GOT3 (cell line): ENCODE measurements at regions not wholly inside any gene's neighbourhood (a gene's known extent, or its start where the extent isn't known, plus 50 kb on each side); places are given as distances from the start of the nearest gene placed in this dataset.
A peak's percentile ranks its signal among the peaks of the same experiment; 100 is the strongest.
"Not testable (repeated sequence)": the region's sequence is repeated elsewhere in the genome, so short reads cannot be mapped to it uniquely, and the experiment has no call there.

Source experiments
- DNase-seq: peaks from one replicate; lab custom pipeline; 2025; ENCODE audit warnings: mixed read lengths; lab: John Stamatoyannopoulos, UW

DNA sequence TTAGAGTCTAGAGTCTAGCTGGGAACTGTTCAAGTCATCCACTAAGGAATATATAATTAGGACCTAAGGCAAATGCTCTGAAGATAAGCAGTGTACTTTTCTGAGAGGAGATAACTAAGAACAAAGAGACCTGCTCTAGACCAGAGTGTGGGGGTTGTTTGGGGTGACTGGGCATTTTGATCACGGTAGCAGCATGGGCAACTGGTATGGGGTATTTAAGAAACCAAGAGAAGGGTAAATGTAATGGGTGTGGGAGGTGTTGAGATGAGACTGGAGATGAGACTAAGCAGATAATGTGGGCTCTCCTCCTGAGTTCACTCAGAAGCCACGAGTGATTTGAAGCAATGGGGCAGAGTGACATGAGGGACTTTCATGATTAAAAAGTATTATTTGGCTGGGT is 1082.9 kb downstream of the GATA3 start:
- DNase-seq = no peak

DNA sequence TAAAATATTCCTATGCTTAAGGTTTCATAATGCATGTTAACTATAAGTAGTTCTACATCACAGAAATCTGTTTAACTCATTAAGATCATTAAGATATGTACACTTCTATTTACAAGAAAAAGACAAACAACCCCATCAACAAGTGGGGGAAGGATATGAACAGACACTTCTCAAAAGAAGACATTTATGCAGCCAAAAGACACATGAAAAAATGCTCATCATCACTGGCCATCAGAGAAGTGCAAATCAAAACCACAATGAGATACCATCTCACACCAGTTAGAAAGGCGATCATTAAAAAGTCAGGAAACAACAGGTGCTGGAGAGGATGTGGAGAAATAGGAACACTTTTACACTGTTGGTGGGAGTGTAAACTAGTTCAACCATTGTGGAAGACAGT is 1084.3 kb downstream of the GATA3 start:
- DNase-seq = not testable (repeated sequence)

DNA sequence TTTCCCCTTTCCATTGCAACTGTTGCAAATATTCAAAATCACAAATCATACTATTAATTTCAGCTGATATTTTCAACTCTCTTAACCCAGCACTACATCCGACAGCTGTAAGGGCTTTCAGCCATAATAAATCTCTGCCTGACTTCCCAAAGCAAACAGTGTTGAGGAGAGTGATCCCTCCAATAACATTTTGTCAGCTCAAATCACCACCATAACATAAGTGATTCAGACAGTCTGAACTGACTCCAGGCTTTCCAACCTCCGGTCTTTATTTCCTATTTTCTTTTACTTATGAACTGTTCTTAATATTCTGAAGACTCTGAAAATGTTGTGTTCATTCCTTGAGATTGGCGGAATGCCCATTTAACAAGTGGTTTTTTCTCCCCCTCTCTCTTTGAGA is 1085.9 kb downstream of the GATA3 start:
- no peak for DNase-seq

DNA sequence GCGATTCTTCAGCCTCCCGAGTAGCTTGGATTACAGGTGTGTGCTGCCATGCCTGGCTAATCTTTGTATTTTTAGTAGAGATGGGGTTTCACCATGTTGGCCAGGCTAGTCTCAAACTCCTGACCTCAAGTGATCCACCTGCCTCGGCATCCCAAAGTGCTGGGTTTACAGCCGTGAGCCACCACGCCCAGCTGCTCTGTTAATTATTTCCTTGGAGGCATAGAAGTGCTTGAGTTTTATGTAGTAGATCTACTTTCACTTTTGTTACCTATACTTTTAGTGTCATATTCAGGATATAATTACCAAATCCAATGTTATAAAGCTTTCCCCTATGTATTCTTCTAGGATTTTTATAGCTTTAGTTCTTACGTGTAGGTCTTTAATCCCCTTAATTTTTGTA is 1093.0 kb downstream of the GATA3 start:
- DNase-seq = no peak

- DNase-seq = no peak
These were observed 1094.6 kb downstream of the GATA3 start for GRCh38 chr10:9149134-9149533.

- not testable (repeated sequence) for DNase-seq
These were observed 1098.6 kb downstream of the GATA3 start for GRCh38 chr10:9153057-9153456.

DNA sequence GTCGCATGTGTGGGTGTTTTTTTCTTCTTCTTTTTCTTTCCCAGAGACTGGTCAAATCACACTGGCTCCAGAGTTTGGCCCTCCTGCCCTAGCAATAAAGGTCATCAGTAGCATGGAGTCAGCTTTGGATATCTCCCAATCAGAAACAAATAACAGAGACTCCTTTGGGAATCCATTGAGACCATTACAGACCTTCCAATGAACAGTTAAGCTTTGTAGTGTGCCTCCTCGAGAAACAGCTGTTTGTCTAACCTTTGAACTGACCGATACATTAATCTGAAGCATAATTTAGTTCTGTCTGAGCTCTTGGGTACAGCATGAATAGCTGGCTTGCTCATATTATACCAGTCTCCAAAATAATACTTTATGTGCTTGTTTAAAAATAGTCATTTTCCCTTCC is 1103.2 kb downstream of the GATA3 start:
- DNase-seq = no peak

GRCh38 chr10:9158675-9159074 is 1104.2 kb downstream of the GATA3 start:
- no peak for DNase-seq

- no peak for DNase-seq
These were observed 1105.8 kb downstream of the GATA3 start for GRCh38 chr10:9160275-9160674.

GRCh38 chr10:9163699-9164098 is 1109.2 kb downstream of the GATA3 start:
- DNase-seq = no peak

DNA sequence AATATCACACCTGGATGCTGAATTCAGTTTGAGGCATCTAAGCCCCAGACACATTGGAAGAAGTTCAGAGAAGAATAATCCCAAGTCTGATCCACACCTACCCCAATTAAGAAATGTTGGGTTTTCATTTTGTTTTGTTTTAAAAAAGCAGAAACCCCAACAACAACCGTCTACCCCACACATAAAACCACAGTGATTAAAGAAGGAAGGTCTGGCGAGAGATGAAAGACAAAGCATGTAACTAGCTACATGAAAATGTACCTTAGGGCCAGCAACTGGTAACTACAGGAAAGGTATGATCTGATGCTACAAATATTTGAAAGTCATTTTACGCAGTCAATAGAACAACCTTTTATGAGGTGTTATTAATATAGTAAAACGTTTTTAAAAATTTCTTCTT is 1112.3 kb downstream of the GATA3 start:
- DNase-seq = no peak

- no peak for DNase-seq
These were observed 1117.8 kb downstream of the GATA3 start for GRCh38 chr10:9172276-9172675.

DNA sequence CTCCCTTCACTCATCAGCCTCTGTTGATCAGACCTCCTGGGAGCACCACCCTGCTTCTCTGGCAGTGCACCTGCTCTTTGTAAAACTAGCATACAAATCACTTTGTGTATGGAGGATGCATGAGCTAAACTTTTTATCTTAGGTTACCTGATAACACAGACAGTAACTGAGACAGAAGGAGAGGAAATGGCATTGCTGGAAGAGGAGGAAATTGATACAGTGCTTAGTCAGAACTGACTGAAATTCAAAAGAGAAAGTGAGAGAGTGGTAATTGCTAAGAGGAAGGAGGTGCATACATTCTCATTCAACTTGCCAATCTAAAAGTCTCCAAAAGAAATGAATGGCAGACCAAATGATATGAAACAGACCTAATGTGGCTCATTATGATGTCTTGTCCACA is 1120.7 kb downstream of the GATA3 start:
- DNase-seq = no peak

- not testable (repeated sequence) for DNase-seq
These were observed 1128.9 kb downstream of the GATA3 start for GRCh38 chr10:9183197-9183880.

DNA sequence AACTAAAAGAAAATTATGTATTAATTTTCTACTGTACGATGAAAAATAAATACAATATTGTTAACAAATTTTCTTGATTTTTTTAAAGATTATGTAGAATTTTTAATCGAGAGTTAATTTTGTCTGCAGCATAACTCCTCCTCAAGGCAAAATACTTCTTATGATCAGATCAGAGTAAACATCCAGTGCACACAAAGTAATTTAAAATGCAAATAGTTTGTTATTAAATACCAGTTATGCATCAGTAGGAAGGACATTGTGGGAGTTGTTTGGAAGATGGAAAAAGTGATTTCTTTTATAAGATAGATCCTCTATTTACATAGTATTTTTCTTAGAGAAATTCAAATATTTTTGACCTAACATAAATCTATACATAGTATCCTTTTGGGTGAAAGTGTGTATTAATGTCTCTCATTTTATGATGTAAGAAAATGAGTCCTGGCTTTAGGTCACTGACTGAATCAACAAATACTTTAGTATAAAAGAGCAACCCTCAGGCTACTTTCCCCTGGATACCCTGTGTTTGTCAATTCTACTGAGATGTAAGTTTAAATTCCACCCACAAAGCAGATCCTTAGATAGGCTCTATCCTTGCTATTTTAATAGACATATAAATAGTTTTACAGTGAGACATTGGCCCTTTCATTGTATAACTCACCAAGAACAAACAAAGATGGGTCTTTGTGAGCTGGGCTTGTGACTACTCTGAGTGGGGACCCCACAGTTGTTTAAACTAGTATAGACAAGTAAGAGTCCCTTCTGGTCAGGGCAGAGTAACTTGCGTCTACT is 1133.7 kb downstream of the GATA3 start:
- no peak for DNase-seq

DNA sequence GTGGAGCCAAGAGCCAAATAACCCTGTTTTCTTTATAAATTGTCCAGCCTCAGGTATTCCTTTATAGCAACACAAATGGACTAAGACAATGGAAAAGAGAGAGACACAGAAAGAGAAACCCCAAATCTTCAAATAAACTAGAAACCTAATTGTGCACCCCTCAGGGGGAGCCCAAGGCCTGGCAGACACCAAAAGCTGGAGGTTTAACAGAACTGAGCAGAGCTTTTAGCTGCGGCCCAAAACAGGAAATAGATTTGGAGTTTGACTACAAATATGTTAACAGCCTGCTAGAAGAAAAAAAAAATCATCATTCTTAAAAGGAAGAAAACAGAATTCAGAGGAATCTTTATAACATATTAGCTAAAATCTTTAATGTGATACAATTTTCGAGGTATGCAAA is 1135.0 kb downstream of the GATA3 start:
- no peak for DNase-seq

DNA sequence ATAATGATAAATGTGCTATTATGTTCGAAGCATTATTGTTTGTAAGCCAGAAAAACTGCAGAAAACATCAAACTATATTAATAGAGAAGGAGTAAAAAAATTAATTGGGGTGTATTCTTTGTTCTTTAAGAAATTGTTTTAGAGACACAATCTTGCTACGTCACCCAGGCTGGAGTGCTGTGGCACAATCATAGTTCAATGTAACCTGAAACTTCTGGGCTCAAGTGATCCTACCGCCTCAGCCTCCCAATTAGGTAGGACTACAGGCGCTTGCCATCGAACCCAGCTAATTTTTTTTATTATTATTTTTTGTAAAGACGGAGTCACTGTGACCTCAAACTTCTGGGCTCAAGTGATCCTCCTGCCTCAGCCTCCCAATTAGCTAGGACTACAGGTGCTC is 1138.6 kb downstream of the GATA3 start:
- DNase-seq = no peak

DNA sequence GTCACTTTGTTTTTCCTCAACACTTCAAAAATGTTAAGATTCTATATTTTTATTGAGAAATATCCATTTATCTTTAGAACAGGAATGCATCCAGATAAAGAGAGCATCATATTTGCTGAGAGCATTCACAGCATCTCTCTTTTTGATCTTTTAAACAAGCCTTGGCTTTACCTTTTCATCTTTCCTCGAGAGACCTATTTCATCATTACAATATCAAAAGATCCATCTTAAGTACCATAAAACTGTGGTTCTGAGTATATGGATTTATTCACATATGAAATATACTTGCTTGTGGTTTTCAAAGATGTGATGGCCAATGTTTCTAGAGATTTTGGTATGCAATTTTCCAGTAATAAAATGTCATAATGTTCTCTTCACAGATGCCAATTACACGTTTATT is 1140.9 kb downstream of the GATA3 start:
- DNase-seq = no peak

- DNase-seq = no peak
These were observed 1144.1 kb downstream of the GATA3 start for GRCh38 chr10:9198611-9199010.

DNA sequence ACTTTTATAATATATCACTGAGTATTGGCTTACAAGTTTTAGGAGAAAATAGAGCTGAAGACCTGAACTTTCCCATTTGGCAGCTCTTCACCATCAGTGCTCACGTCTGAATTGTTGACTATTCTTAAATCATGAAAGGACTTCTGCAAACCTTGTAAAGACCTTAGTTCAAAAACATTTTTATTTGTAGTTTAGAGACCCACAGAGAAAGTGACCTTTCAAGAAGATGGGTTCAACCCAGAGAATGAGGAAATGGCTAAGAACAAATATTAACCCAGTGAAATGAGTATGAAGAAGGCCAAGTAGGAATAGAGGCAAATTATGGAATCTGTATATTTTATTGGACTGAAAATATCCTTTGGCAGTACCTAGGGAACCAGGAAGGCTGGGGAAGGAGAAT is 1151.1 kb downstream of the GATA3 start:
- DNase-seq = no peak

- peak; percentile 9 for DNase-seq
These were observed 1154.8 kb downstream of the GATA3 start for GRCh38 chr10:9209105-9209798.

GRCh38 chr10:9211228-9211627 is 1156.7 kb downstream of the GATA3 start:
- no peak for DNase-seq

- no peak for DNase-seq
These were observed 1160.1 kb downstream of the GATA3 start for GRCh38 chr10:9214618-9215017.
